Sciatic nerve (tissue), 2 donors: ENCODE measurements at regions not wholly inside any gene's neighbourhood (a gene's known extent, or its start where the extent isn't known, plus 50 kb on each side); places are given as distances from the start of the nearest gene placed in this dataset.
A peak's percentile ranks its signal among the peaks of the same experiment; 100 is the strongest.

Experiments used
- ATAC-seq: fragments of 200-7000 bp; cut with Tn5 transposase; one replicate; pipeline ENCODE4 v1.9.1; 2020; ENCODE audit warnings: mild to moderate bottlenecking, moderate library complexity
- DNase-seq: peaks from one replicate; pipeline ENCODE4 v3.0.0-alpha.2; 2020; ENCODE audit warnings: low spot score
- intact Hi-C: fragments of 100-400 bp; cut with DNase I; formaldehyde crosslinking; loops from one replicate; pipeline ENCODE4 v1.14.2; 2022
- donor health status: DM: no; HTN: no; CAD: no.
- donor health status: DM: no; HTN: no; CAD: no.

GRCh38 chr13:59533561-59534555, 629.9 kb downstream of the DIAPH3 start:
- ATAC-seq (no peak), DNase-seq (no peak)
- intact Hi-C loops: no loop called here

GRCh38 chr13:59534806-59535205, 628.9 kb downstream of the DIAPH3 start:
- intact Hi-C loops: no loop called here
- DNase-seq (no peak), ATAC-seq (peak; percentile 69)

- ATAC-seq (no peak), DNase-seq (no peak)
- intact Hi-C loops: no loop called here
Observed at GRCh38 chr13:59537500-59537899, 626.2 kb downstream of the DIAPH3 start.

DNA sequence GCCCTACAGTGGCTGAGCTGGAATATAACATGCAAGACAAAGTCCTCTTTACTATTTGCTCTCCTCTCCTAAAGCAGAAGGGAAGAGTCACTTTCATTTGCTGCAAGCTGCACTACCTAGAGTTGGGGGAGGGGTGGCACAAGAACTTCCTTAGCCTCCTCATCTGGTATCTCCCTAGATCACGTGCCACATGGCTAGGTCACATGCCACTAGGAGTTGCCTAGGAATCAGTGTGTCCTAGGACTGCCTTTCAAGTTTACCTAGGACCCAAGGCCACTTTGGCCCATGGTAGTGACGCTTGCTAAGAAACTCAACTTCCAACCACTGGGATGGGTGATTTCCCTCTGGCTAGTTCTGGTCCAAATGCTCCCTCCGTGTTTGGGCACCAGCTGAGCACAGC, 625.2 kb downstream of the DIAPH3 start:
- DNase-seq: no peak
- intact Hi-C loops: no loop called here
- no peak for ATAC-seq

- intact Hi-C loops: no loop called here
- ATAC-seq: no peak
Observed at GRCh38 chr13:59542303-59542702, 621.4 kb downstream of the DIAPH3 start.

DNA sequence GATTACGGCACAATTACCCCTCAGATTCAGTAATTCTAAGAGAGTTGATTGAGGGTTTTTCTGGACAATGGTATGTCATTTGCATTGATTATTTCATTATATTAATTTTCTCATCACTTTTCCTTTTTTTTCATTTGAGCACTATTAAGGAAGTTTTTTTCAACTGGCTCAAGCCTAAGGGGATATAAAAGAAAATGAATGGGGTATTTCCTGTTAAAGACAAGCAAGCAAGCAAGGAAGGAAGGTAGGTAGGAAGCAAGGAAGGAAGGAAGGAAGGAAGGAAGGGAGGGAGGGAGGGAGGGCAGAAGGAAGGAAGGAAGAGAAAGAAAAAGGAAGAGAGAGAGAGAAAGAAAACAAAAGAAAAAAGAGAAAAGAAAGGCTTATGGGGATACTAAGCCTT, 620.3 kb downstream of the DIAPH3 start:
- DNase-seq: no peak
- intact Hi-C loops: no loop called here
- ATAC-seq: no peak

More at GRCh38 chr13:59542303-59542702, 621.4 kb downstream of the DIAPH3 start:
- no peak for DNase-seq

DNA sequence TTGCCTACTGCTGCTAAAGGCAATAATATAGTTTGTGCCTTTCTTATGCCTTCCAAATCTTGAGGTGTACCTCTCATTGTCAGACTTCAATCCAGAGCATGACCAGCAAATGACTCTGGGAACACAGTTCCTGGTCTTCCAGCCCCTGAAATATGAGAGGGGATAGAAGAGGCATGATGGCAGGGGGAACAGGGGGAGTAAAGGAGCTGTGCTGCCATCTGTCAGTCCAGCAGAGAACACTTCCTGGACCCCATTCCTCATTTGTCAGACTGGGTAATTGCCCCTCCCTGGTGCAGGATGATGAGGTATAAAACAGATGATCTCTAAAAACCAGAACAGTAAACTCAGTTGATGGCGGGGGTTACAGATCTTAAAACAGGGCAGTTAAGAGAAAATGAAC, 618.7 kb downstream of the DIAPH3 start:
- intact Hi-C loops: no loop called here
- ATAC-seq (no peak), DNase-seq (no peak)

DNA sequence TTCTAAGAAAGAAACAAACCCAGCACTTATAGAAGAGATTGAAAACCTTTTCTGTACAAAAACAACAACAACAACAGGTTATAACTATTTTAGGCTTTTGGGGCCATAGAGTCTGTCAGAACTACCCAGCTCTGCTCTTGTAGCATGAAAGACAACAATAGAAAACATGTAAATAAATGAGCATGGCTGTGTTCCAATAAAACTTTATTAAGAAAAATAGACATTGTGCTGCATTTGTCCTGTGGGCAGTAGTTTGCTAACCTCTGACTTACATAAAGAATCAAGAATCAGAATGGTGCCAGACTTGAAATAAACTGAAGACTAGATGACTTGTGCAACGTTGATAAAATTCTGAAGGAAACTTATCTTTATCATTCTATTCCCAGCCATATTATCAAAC, 617.5 kb downstream of the DIAPH3 start:
- intact Hi-C loops: no loop called here
- ATAC-seq (no peak), DNase-seq (no peak)

GRCh38 chr13:59547950-59548349, 615.8 kb downstream of the DIAPH3 start:
- ATAC-seq (no peak), DNase-seq (no peak)
- intact Hi-C loops: no loop called here

GRCh38 chr13:59562924-59563323, 600.8 kb downstream of the DIAPH3 start:
- intact Hi-C loops: no loop called here
- ATAC-seq (no peak), DNase-seq (no peak)

DNA sequence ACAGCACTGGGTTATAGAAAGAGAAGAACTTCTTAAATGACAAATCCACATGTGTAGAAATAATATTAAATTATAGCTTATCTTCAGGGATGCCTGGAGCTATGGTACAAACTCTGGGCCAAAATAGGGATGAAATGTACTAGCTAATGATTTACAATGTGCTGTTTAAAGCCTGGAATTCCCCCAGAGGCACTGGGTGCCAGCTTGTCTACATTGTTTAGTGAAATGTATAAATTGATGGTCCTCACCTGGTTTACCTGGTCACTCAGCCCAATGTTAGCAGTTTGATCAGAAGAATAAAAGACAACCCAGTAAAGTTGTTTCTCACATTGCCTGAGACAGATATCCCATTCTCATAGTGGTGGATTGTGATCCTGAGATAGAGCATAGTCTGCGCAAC, 597.2 kb downstream of the DIAPH3 start:
- no peak for ATAC-seq
- no peak for DNase-seq
- intact Hi-C loops: no loop called here

- DNase-seq (no peak), ATAC-seq (no peak)
- intact Hi-C loops: no loop called here
Observed at GRCh38 chr13:59568306-59568705, 595.4 kb downstream of the DIAPH3 start.

DNA sequence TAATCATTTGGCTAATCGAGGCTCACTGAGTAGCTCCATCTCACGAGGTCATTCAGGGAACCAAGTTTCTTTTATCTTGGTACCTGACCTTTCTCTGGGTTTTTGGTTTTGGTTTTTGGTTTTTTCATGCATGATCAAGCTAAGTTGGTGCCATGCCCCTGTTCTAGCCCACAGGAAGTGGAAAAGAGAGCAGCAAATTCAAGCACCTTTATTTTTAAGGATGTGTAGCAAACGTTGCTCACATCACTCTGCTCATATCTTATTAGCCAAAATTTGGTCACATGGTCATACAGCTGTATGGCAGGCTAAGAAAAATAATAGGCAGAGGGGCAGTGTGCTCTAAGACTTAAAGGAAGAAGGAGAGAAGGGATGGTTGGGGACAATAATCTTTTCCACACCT, 593.5 kb downstream of the DIAPH3 start:
- no peak for ATAC-seq
- intact Hi-C loops: no loop called here
- no peak for DNase-seq

GRCh38 chr13:59584101-59584500, 579.6 kb downstream of the DIAPH3 start:
- no peak for DNase-seq
- intact Hi-C loops: no loop called here
- ATAC-seq: no peak

DNA sequence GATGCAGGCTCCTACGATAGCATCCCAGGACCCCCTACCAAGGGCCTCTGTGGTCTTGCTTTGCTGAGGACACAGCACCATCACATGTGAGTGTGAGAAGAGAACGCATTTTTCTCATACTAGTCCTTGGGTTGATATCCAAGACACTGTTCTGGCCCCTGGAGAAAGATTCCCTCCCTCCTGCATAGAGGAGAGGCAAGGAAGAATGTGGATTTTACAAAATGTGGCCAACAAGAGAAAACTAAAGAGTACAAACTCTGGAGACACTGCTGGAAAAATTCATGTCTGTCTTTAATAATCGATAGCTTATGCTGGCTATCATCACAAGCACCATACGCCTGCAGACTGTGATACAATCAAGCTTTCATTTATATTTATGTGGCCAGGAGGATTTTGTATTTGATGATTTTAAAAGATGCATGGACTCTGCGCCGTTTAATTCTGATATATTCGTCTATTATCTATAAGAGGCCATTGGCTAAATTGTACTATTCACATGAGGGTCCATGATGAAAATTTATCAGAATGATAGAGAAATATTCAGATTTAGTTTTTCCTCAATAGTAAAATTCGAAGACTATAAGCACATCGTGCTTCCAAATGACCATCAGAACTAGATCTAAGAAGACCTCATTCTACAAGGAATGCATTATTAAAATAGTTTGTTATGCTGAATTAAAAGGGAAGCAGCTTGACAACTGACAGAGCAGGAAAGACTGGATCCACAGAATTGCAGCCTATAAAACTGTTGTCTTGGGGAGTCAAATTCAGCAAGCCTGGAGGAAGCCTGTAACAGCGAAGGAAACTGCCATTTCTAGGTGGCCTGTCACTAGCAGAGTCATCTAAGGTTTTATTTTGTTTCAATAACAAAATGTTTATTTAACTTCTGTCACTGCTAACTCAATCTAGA, 578.7 kb downstream of the DIAPH3 start:
- intact Hi-C loops: no loop called here
- no peak for ATAC-seq
- DNase-seq: no peak

DNA sequence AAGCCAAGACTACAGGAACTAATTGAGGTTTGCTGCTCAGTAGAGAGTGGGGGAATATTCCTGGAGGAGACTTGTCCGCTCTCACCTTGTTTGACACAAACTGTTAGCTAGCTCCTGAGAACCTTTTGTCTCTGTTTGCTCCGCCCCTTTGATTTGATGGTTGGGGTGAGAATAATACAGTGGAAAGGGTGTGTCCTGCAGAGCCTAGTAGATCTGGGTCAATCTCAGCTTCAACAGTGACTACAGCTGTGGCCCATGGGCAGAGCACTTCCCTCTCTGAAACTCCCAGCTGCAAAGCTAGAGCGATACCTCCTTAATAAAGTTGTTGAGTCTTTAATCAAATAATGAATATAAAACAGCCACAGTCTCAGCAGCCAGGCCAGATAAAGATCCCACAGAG, 576.7 kb downstream of the DIAPH3 start:
- intact Hi-C loops: no loop called here

DNA sequence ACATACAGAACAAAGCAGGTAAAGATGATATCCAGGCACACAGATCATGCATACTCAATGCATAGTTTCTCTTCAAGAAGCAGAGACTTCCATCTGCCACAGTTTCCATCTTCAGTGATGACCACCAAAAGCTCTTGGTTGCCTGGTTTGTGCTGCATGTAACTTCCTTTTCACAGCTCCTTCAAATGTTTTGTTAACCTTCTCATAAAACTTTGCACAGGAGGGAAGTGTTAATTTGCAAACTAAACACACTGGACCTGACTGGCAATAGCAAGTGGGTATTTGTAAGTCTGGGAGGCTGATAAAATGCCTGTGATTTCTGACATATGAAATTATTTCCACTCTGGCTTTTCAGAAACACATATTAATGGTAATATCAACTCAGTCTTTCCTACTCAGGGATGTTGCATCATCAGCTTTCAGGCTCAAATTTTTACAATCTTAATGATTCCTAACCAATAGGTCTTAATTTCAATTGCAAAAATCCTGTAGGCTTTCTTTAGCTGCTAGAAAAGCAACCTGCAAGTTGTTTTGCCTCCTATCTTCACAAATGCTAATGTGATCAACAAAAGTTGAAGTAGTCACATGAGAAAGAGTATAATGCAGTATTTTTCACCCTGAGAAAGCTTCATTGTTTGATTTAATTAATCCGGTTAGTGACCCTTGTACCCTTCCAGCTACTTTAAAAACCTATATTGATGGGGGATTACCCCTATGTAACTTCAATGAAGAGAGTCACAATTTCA, 575.6 kb downstream of the DIAPH3 start:
- no peak for ATAC-seq
- DNase-seq: no peak
- intact Hi-C loops: no loop called here

More for the DNA sequence above, 576.7 kb downstream of the DIAPH3 start:
- DNase-seq (no peak), ATAC-seq (no peak)

DNA sequence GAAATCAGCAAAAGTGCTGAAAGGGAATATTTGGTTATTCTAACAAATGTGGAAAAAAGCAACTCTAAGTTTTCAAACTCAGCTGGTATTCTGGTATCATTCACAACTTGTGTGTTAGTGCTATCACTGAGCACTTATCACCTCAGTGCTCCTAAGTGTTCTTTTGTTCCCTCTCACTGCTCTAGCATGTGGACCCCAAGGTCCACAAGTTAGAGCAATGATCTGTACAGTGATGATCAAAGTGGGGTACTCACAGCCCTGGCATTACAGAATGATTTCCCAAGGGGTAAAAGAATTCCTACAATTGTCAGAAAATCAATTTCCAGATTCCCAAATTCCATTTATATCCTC, 575.0 kb downstream of the DIAPH3 start:
- DNase-seq (no peak), ATAC-seq (no peak)
- intact Hi-C loops: no loop called here

DNA sequence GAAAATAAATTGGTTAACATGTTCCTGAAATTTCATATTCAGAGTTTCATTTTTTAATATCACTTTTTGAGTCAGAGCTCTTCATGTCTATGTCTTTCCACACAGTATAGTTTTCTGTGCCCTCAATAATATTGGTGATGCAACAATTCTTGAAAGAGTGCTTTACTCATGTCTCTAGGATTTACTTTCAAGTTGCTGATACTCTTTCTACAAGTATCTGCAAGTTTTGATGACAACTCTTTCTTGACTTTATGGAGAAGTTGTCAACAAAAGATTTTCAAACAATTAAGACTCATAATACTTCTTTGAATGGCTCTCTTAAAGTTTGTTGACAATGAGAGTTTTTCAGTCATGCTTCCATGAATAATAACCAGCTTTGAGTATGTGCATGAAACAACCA, 561.7 kb downstream of the DIAPH3 start:
- intact Hi-C loops: no loop called here
- ATAC-seq: no peak

More for the DNA sequence above, 561.7 kb downstream of the DIAPH3 start:
- no peak for DNase-seq
